Neutrophil (primary cell): ENCODE measurements at regions not wholly inside any gene's neighbourhood (a gene's known extent, or its start where the extent isn't known, plus 50 kb on each side); places are given as distances from the start of the nearest gene placed in this dataset.

ENCODE experiments used
- H3K27ac ChIP-seq: fragments of 200-600 bp; sonication (generic); 2 replicates; pipeline ENCODE4 v1.5.1; 2016; ENCODE audit warnings: mild to moderate bottlenecking, moderate library complexity
- H3K27me3 ChIP-seq: fragments of 200-600 bp; sonication (generic); 2 replicates; pipeline ENCODE4 v1.6.0; 2016; ENCODE audit warnings: mild to moderate bottlenecking
- H3K36me3 ChIP-seq: fragments of 200-600 bp; sonication (generic); 2 replicates; pipeline ENCODE4 v1.5.1; 2017
- H3K4me1 ChIP-seq, 2 experiments: fragments of 200-600 bp in 1 of 2; sonication (generic) in 1 of 2; 1 replicate in 1 of 2; 2 replicates in 1 of 2; pipeline versions ENCODE4 v1.5.1 to v1.6.1; 2013 to 2016; ENCODE audit warnings: low read depth in 1 of 2, low read length in 1 of 2, mild to moderate bottlenecking in 1 of 2, moderate library complexity in 1 of 2; ENCODE audit not compliant: control insufficient read depth in 1 of 2, insufficient read depth in 1 of 2
- H3K4me3 ChIP-seq, 2 experiments: fragments of 200-600 bp in 1 of 2; sonication (generic) in 1 of 2; 1 replicate in 1 of 2; 2 replicates in 1 of 2; pipeline ENCODE4 v1.5.1; 2013 to 2016; ENCODE audit warnings: low read depth in 1 of 2, low read length in 1 of 2, mild to moderate bottlenecking in 1 of 2, moderate library complexity in 1 of 2
- H3K9me3 ChIP-seq: fragments of 200-600 bp; sonication (generic); 2 replicates; pipeline ENCODE4 v1.5.1; 2016
- TF ChIP-seq, protein P1 (sequence below): fragments of 200-600 bp; sonication (generic); IDR thresholded peaks from 2 replicates; pipeline ENCODE4 v1.5.1; 2016; ENCODE audit warnings: antibody characterized with exemption

DNA sequence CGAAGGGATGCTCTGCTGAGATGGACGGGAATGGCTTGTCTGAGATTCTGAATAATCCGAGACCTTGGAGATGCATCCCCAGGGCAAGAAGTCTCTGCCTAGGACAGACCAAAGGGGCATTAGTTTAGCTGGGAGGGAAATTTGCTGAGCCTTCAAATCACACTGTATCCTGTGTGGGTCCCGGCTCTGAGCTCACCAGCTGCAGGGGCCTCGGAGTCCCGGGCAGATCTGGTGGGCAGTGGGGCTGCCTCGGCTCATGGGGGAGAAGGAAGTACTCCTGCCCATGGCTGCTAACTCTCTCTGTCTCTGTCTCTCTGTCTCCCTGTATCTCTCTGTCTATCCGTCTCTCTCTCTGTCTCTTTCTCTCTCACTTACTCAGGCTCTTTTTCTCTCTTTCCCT is 522.4 kb downstream of the TBC1D22A start:
- no peaks in the 10 kb centered on the region for H3K36me3 ChIP-seq
- TF ChIP-seq, protein P1, sequence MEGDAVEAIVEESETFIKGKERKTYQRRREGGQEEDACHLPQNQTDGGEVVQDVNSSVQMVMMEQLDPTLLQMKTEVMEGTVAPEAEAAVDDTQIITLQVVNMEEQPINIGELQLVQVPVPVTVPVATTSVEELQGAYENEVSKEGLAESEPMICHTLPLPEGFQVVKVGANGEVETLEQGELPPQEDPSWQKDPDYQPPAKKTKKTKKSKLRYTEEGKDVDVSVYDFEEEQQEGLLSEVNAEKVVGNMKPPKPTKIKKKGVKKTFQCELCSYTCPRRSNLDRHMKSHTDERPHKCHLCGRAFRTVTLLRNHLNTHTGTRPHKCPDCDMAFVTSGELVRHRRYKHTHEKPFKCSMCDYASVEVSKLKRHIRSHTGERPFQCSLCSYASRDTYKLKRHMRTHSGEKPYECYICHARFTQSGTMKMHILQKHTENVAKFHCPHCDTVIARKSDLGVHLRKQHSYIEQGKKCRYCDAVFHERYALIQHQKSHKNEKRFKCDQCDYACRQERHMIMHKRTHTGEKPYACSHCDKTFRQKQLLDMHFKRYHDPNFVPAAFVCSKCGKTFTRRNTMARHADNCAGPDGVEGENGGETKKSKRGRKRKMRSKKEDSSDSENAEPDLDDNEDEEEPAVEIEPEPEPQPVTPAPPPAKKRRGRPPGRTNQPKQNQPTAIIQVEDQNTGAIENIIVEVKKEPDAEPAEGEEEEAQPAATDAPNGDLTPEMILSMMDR = no peak
- H3K27ac ChIP-seq = no peak overlapping the region
- no peaks in the 10 kb centered on the region for H3K4me1 ChIP-seq
- no peaks in the 10 kb centered on the region for H3K9me3 ChIP-seq
- H3K4me3 ChIP-seq = no peak overlapping the region
- H3K27me3 ChIP-seq = no peaks in the 10 kb centered on the region

DNA sequence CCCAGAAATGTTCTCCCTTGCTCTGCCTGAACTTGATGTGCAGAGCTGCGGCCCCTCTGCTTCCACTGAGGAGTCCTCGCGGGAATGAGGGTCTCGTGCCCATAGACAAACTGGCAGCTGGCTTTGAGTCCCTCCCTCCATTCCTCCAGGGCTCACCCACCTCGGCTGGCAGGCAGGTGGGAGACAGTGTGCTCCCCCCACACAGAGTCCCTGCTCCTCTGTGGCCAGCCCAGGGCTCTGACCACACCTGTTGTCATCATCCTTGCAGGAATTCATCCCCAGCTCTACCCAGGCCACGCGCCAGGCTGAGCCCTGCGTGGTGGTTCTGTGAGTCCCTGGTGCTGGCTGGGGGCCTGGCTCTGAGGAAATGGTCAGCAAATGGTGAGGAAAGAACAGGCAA is 521.9 kb downstream of the TBC1D22A start:
- TF ChIP-seq, protein P1 = no peak
- Histone ChIP-seq H3K9me3 (no peaks in the 10 kb centered on the region), H3K27ac (no peak overlapping the region), H3K4me1 (no peaks in the 10 kb centered on the region), H3K4me3 (no peak overlapping the region), H3K36me3 (no peaks in the 10 kb centered on the region), H3K27me3 (no peaks in the 10 kb centered on the region)

DNA sequence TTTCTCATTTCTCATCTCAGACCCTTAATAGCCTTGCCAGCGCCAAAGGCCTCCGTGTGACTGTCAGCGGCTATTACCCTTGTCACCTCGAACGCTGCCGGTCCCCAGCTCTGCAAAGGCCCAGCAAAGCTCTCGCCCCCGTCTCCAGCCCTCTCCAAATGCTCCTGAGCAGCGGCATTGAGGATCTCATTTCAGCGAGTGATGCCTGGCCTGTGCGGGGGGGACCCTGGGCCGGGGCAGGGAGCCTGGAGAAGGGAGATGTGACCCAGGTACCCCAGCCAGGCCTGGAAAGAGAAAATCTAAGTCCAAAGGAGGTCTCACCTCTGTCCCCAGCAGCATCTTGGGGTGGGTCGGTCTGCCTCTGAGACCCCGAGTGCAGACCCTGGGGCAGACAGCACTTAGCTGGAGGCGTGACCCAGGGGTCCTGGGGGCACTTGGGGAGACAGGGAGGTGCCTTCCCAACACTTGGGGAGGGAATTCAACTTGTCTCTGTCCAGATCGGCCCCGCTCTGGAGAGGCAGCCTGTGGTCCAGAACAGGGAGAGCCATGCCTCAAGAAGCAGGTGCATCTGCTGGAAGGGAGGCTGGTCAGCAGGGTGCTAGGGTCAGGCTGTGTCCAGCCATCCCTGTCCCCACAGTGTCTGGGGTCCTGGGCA is 521.3 kb downstream of the TBC1D22A start:
- Histone ChIP-seq H3K4me1 (no peaks in the 10 kb centered on the region), H3K36me3 (no peaks in the 10 kb centered on the region), H3K27me3 (no peaks in the 10 kb centered on the region), H3K4me3 (no peak overlapping the region), H3K9me3 (no peaks in the 10 kb centered on the region), H3K27ac (no peak overlapping the region)
- TF ChIP-seq, protein P1 = no peak

DNA sequence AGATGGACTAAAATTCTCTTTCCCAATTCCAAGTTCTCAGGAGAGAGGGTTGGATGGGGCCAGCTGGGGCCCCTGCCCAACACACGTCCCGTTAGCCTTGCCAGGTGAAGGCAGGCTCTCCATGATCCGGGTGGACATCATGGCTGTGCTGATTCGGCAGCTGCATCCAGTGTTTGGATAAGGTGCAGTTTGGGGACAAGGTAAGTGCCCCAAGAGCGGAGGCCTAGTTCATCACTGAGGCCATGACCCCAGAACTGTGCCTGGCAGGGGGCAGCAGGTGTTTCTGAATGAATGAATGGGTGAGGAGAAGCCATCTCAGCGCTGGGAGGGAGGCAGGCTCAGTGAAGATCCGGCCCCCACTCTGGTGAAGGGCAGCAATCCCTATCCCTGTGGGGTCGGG is 520.4 kb downstream of the TBC1D22A start:
- no peaks in the 10 kb centered on the region for H3K27me3 ChIP-seq
- TF ChIP-seq, protein P1 = no peak
- H3K4me1 ChIP-seq = no peaks in the 10 kb centered on the region
- H3K9me3 ChIP-seq = no peaks in the 10 kb centered on the region
- H3K27ac ChIP-seq = no peak overlapping the region
- no peaks in the 10 kb centered on the region for H3K36me3 ChIP-seq
- no peak overlapping the region for H3K4me3 ChIP-seq

- H3K4me1 ChIP-seq = no peaks in the 10 kb centered on the region
- no peaks in the 10 kb centered on the region for H3K36me3 ChIP-seq
- H3K27me3 ChIP-seq = no peaks in the 10 kb centered on the region
- TF ChIP-seq, protein P1 = no peak
- H3K9me3 ChIP-seq = no peaks in the 10 kb centered on the region
- H3K27ac ChIP-seq = no peak overlapping the region
- no peak overlapping the region for H3K4me3 ChIP-seq
Observed at GRCh38 chr22:47282366-47282765, 519.9 kb downstream of the TBC1D22A start.
